ENCODE measurements at regions not wholly inside any gene's neighbourhood (a gene's known extent, or its start where the extent isn't known, plus 50 kb on each side); places are given as distances from the start of the nearest gene placed in this dataset.

DNA sequence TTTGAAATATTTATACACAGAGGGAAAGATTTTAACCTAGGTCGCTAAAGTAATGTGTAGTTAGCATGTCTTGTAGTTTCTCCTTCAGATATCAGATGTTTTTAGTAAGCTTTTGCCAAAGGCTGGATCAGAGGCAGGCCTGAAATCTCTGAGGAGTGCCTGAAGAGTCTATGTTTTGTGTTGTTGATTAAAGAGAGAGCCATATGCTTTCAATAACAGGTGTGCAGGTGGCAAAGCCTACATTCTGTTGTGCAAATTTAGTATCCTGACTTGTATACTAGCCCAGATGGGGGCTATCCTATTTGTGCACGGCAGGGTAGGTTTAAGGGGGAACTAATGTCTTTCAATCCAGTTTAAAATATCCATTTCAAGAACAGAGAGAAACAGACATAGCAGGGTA lies 167.1 kb upstream of the ATXN1 start:
- TF ChIP-seq, protein P1, sequence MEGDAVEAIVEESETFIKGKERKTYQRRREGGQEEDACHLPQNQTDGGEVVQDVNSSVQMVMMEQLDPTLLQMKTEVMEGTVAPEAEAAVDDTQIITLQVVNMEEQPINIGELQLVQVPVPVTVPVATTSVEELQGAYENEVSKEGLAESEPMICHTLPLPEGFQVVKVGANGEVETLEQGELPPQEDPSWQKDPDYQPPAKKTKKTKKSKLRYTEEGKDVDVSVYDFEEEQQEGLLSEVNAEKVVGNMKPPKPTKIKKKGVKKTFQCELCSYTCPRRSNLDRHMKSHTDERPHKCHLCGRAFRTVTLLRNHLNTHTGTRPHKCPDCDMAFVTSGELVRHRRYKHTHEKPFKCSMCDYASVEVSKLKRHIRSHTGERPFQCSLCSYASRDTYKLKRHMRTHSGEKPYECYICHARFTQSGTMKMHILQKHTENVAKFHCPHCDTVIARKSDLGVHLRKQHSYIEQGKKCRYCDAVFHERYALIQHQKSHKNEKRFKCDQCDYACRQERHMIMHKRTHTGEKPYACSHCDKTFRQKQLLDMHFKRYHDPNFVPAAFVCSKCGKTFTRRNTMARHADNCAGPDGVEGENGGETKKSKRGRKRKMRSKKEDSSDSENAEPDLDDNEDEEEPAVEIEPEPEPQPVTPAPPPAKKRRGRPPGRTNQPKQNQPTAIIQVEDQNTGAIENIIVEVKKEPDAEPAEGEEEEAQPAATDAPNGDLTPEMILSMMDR (IDR thresholded peaks at IDR 0.05 in 4 of 5, conservative IDR thresholded peaks at IDR 0.05 in 1 of 5) = no peak
- no peak for TF ChIP-seq POLR2A (IDR thresholded peaks at IDR 0.05)
